ENCODE measurements at regions not wholly inside any gene's neighbourhood (a gene's known extent, or its start where the extent isn't known, plus 50 kb on each side); places are given as distances from the start of the nearest gene placed in this dataset.

GRCh38 chr2:63701406-63701805 lies 112.6 kb downstream of the MDH1 start:
- TF ChIP-seq POLR2AphosphoS5 (IDR thresholded peaks at IDR 0.05; ENCODE audit: low read depth, low read length) (no peak), POLR2A (IDR thresholded peaks at IDR 0.05; ENCODE audit: low read depth, low read length) (no peak), TAF1 (IDR thresholded peaks at IDR 0.05; ENCODE audit: low read depth, low read length) (no peak), POU2F2 (IDR thresholded peaks at IDR 0.05; ENCODE audit: low read depth, low read length) (no peak), SPI1 (IDR thresholded peaks at IDR 0.05; ENCODE audit: low read depth, low read length) (no peak)

Measured in GM12891 (cell line).